Esophagus squamous epithelium (tissue), 4 donors: ENCODE measurements at regions not wholly inside any gene's neighbourhood (a gene's known extent, or its start where the extent isn't known, plus 50 kb on each side); places are given as distances from the start of the nearest gene placed in this dataset.

Experiments
- POLR2A ChIP-seq, 4 donors: fragments of 450-650 bp; IDR thresholded peaks; one replicate each; pipeline ENCODE4 v1.6.1; 2017; ENCODE audit warnings: antibody characterized with exemption in 4 of 4, mild to moderate bottlenecking in 4 of 4, moderate library complexity in 3 of 4
- TF ChIP-seq, protein P1 (sequence below), 6 experiments: fragments of 450-650 bp in 4 of 6; fragments of 200-600 bp in 2 of 6; sonication (generic) in 2 of 6; IDR thresholded peaks; one replicate each; pipeline ENCODE4 v1.5.1; 2016 to 2019; ENCODE audit warnings: antibody characterized with exemption in 6 of 6, mild to moderate bottlenecking in 4 of 6, moderate library complexity in 4 of 6

DNA sequence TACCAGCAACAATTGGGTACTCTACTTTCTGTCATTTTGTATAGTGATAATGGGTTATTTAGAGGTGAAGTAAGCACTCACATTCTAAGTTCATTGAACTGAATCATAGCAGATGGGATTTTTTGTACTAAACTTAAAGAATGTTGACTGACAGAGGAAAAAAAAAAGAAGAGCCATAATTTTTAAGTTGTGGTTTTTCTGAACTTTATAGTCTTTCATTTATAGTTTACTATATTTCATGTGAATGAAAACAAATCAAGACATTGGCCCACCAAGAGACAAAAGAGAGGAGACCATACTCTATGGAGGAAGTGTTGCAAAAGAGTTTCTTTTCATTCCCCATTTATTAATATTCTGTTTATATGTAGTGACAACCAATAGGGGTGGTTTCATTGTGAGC lies 685.7 kb downstream of the BCKDHB start:
- no peak for TF ChIP-seq POLR2A (IDR thresholded peaks at IDR 0.05)
- TF ChIP-seq, protein P1, sequence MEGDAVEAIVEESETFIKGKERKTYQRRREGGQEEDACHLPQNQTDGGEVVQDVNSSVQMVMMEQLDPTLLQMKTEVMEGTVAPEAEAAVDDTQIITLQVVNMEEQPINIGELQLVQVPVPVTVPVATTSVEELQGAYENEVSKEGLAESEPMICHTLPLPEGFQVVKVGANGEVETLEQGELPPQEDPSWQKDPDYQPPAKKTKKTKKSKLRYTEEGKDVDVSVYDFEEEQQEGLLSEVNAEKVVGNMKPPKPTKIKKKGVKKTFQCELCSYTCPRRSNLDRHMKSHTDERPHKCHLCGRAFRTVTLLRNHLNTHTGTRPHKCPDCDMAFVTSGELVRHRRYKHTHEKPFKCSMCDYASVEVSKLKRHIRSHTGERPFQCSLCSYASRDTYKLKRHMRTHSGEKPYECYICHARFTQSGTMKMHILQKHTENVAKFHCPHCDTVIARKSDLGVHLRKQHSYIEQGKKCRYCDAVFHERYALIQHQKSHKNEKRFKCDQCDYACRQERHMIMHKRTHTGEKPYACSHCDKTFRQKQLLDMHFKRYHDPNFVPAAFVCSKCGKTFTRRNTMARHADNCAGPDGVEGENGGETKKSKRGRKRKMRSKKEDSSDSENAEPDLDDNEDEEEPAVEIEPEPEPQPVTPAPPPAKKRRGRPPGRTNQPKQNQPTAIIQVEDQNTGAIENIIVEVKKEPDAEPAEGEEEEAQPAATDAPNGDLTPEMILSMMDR (IDR thresholded peaks at IDR 0.05): no peak
